ENCODE measurements at regions not wholly inside any gene's neighbourhood (a gene's known extent, or its start where the extent isn't known, plus 50 kb on each side); places are given as distances from the start of the nearest gene placed in this dataset.

GRCh38 chr17:12301551-12301950 lies 280.9 kb downstream of the MAP2K4 start:
- POLR2A ChIA-PET, result no interaction called here
- CTCF ChIA-PET, result no interaction called here
- TF ChIP-seq NFRKB (IDR thresholded peaks at IDR 0.05) (no peak), ZNF384 (IDR thresholded peaks at IDR 0.05) (no peak), SP1 (IDR thresholded peaks at IDR 0.05) (no peak), FOXM1 (IDR thresholded peaks at IDR 0.05; ENCODE audit: borderline replicate concordance) (no peak), HDGF (IDR thresholded peaks at IDR 0.05; ENCODE audit: borderline replicate concordance) (no peak), SUZ12 (IDR thresholded peaks at IDR 0.05) (no peak), ELF4 (IDR thresholded peaks at IDR 0.05) (no peak), FOXA1 (IDR thresholded peaks at IDR 0.05) (no peak), FOXK2 (IDR thresholded peaks at IDR 0.05) (no peak), TARDBP (IDR thresholded peaks at IDR 0.05) (no peak), LEF1 (IDR thresholded peaks at IDR 0.05; ENCODE audit: borderline replicate concordance) (no peak)
- DNase-seq (ENCODE audit: extremely low spot score), result no peak

- ChIA-PET POLR2A (no interaction called here), CTCF (no interaction called here)
- TF ChIP-seq NFRKB (IDR thresholded peaks at IDR 0.05), result no peak
- TF ChIP-seq FOXA1 (IDR thresholded peaks at IDR 0.05), result no peak
- TF ChIP-seq L3MBTL2 (conservative IDR thresholded peaks at IDR 0.05), result no peak
- TF ChIP-seq PKNOX1 (IDR thresholded peaks at IDR 0.05), result no peak
- no peak for TF ChIP-seq TARDBP (IDR thresholded peaks at IDR 0.05)
- no peak for TF ChIP-seq HDGF (IDR thresholded peaks at IDR 0.05; ENCODE audit: borderline replicate concordance)
- no peak for TF ChIP-seq CTBP1 (IDR thresholded peaks at IDR 0.05; ENCODE audit: borderline replicate concordance)
- no peak for TF ChIP-seq LEF1 (IDR thresholded peaks at IDR 0.05; ENCODE audit: borderline replicate concordance)
- TF ChIP-seq ARNT (IDR thresholded peaks at IDR 0.05), result no peak
- no peak for TF ChIP-seq FOXK2 (IDR thresholded peaks at IDR 0.05)
- TF ChIP-seq SP1 (IDR thresholded peaks at IDR 0.05), result no peak
- TF ChIP-seq ZNF384 (IDR thresholded peaks at IDR 0.05), result no peak
- no peak for TF ChIP-seq ELF4 (IDR thresholded peaks at IDR 0.05)
- no peak for TF ChIP-seq FOXM1 (IDR thresholded peaks at IDR 0.05; ENCODE audit: borderline replicate concordance)
- TF ChIP-seq SUZ12 (IDR thresholded peaks at IDR 0.05), result no peak
- no peak for DNase-seq (ENCODE audit: extremely low spot score)
Observed at GRCh38 chr17:12302711-12303110, 282.0 kb downstream of the MAP2K4 start.

GRCh38 chr17:12310811-12311210 lies 290.1 kb downstream of the MAP2K4 start:
- no peak for DNase-seq (ENCODE audit: extremely low spot score)
- no peak for TF ChIP-seq ZNF384 (IDR thresholded peaks at IDR 0.05)
- no peak for TF ChIP-seq BHLHE40 (IDR thresholded peaks at IDR 0.05; ENCODE audit: borderline replicate concordance)
- TF ChIP-seq LEF1 (IDR thresholded peaks at IDR 0.05; ENCODE audit: borderline replicate concordance), result no peak
- no peak for TF ChIP-seq FOXA1 (IDR thresholded peaks at IDR 0.05)
- TF ChIP-seq CTBP1 (IDR thresholded peaks at IDR 0.05; ENCODE audit: borderline replicate concordance), result no peak
- ChIA-PET CTCF (no interaction called here), POLR2A (no interaction called here)

GRCh38 chr17:12312692-12313091 lies 292.0 kb downstream of the MAP2K4 start:
- POLR2A ChIA-PET, result no interaction called here
- CTCF ChIA-PET, result no interaction called here

GRCh38 chr17:12313786-12314185 lies 293.1 kb downstream of the MAP2K4 start:
- no peak for DNase-seq (ENCODE audit: extremely low spot score)
- ChIA-PET POLR2A (no interaction called here), CTCF (interaction anchor here (0.6 kb wide), 1 partner anchor 353 kb away, joined by 4 read pairs; no protein-coding TSS in a partner anchor)
- TF ChIP-seq TARDBP (IDR thresholded peaks at IDR 0.05), result no peak
- no peak for TF ChIP-seq FOXM1 (IDR thresholded peaks at IDR 0.05; ENCODE audit: borderline replicate concordance)
- TF ChIP-seq SUZ12 (IDR thresholded peaks at IDR 0.05), result no peak
- no peak for TF ChIP-seq SP1 (IDR thresholded peaks at IDR 0.05)
- no peak for TF ChIP-seq ARNT (IDR thresholded peaks at IDR 0.05)
- TF ChIP-seq BHLHE40 (IDR thresholded peaks at IDR 0.05; ENCODE audit: borderline replicate concordance), result no peak
- no peak for TF ChIP-seq ZNF384 (IDR thresholded peaks at IDR 0.05)
- no peak for TF ChIP-seq FOXK2 (IDR thresholded peaks at IDR 0.05)
- TF ChIP-seq LEF1 (IDR thresholded peaks at IDR 0.05; ENCODE audit: borderline replicate concordance), result no peak
- no peak for TF ChIP-seq FOXA1 (IDR thresholded peaks at IDR 0.05)
- TF ChIP-seq HDGF (IDR thresholded peaks at IDR 0.05; ENCODE audit: borderline replicate concordance), result no peak
- no peak for TF ChIP-seq PKNOX1 (IDR thresholded peaks at IDR 0.05)
- no peak for TF ChIP-seq NFRKB (IDR thresholded peaks at IDR 0.05)
- TF ChIP-seq ELF4 (IDR thresholded peaks at IDR 0.05), result no peak
- no peak for TF ChIP-seq L3MBTL2 (conservative IDR thresholded peaks at IDR 0.05)
- no peak for TF ChIP-seq CTBP1 (IDR thresholded peaks at IDR 0.05; ENCODE audit: borderline replicate concordance)

More at GRCh38 chr17:12312692-12313091, 292.0 kb downstream of the MAP2K4 start:
- no peak for TF ChIP-seq FOXK2 (IDR thresholded peaks at IDR 0.05)
- TF ChIP-seq FOXA1 (IDR thresholded peaks at IDR 0.05), result no peak
- no peak for TF ChIP-seq L3MBTL2 (conservative IDR thresholded peaks at IDR 0.05)
- TF ChIP-seq BHLHE40 (IDR thresholded peaks at IDR 0.05; ENCODE audit: borderline replicate concordance), result no peak
- no peak for TF ChIP-seq ELF4 (IDR thresholded peaks at IDR 0.05)
- no peak for TF ChIP-seq PKNOX1 (IDR thresholded peaks at IDR 0.05)
- no peak for TF ChIP-seq HDGF (IDR thresholded peaks at IDR 0.05; ENCODE audit: borderline replicate concordance)
- no peak for TF ChIP-seq ARNT (IDR thresholded peaks at IDR 0.05)
- TF ChIP-seq LEF1 (IDR thresholded peaks at IDR 0.05; ENCODE audit: borderline replicate concordance), result no peak
- no peak for TF ChIP-seq SUZ12 (IDR thresholded peaks at IDR 0.05)
- no peak for TF ChIP-seq CTBP1 (IDR thresholded peaks at IDR 0.05; ENCODE audit: borderline replicate concordance)
- no peak for TF ChIP-seq SP1 (IDR thresholded peaks at IDR 0.05)
- TF ChIP-seq FOXM1 (IDR thresholded peaks at IDR 0.05; ENCODE audit: borderline replicate concordance), result no peak
- no peak for TF ChIP-seq TARDBP (IDR thresholded peaks at IDR 0.05)
- no peak for TF ChIP-seq ZNF384 (IDR thresholded peaks at IDR 0.05)
- TF ChIP-seq NFRKB (IDR thresholded peaks at IDR 0.05), result no peak
- DNase-seq (ENCODE audit: extremely low spot score), result no peak

- ChIA-PET CTCF (no interaction called here), POLR2A (no interaction called here)
- no peak for TF ChIP-seq LEF1 (IDR thresholded peaks at IDR 0.05; ENCODE audit: borderline replicate concordance)
- no peak for TF ChIP-seq SUZ12 (IDR thresholded peaks at IDR 0.05)
- TF ChIP-seq FOXK2 (IDR thresholded peaks at IDR 0.05), result no peak
- no peak for TF ChIP-seq PKNOX1 (IDR thresholded peaks at IDR 0.05)
- TF ChIP-seq TARDBP (IDR thresholded peaks at IDR 0.05), result no peak
- no peak for TF ChIP-seq SP1 (IDR thresholded peaks at IDR 0.05)
- no peak for TF ChIP-seq ARNT (IDR thresholded peaks at IDR 0.05)
- TF ChIP-seq NFRKB (IDR thresholded peaks at IDR 0.05), result no peak
- no peak for TF ChIP-seq FOXM1 (IDR thresholded peaks at IDR 0.05; ENCODE audit: borderline replicate concordance)
- TF ChIP-seq FOXA1 (IDR thresholded peaks at IDR 0.05), result no peak
- no peak for TF ChIP-seq BHLHE40 (IDR thresholded peaks at IDR 0.05; ENCODE audit: borderline replicate concordance)
- TF ChIP-seq HDGF (IDR thresholded peaks at IDR 0.05; ENCODE audit: borderline replicate concordance), result no peak
- no peak for DNase-seq (ENCODE audit: extremely low spot score)
Observed at GRCh38 chr17:12316021-12316420, 295.3 kb downstream of the MAP2K4 start.
